Immature natural killer cell (primary cell): ENCODE measurements at regions not wholly inside any gene's neighbourhood (a gene's known extent, or its start where the extent isn't known, plus 50 kb on each side); places are given as distances from the start of the nearest gene placed in this dataset.

ENCODE experiments used
- DNase-seq, 3 donors: peaks; one replicate each; pipeline ENCODE4 v3.0.0; 2022; ENCODE audit warnings: mixed read lengths in 1 of 3
- H3K27ac Mint-ChIP-seq, 6 donors: one replicate each; pipeline ENCODE4 v1.8.0; 2020; ENCODE audit warnings: mixed read lengths in 6 of 6, mild to moderate bottlenecking in 5 of 6, inconsistent platforms in 4 of 6, moderate library complexity in 3 of 6
- H3K27me3 Mint-ChIP-seq, 3 donors: one replicate each; pipeline ENCODE4 v1.8.0; 2020 to 2021; ENCODE audit warnings: low read depth in 3 of 3, mild to moderate bottlenecking in 3 of 3, mixed read lengths in 3 of 3, moderate library complexity in 3 of 3, inconsistent platforms in 1 of 3
- H3K36me3 Mint-ChIP-seq, 3 donors: one replicate each; pipeline ENCODE4 v1.8.0; 2020; ENCODE audit warnings: mixed read lengths in 3 of 3, inconsistent platforms in 2 of 3, mild to moderate bottlenecking in 2 of 3
- H3K4me1 Mint-ChIP-seq, 2 donors: one replicate each; pipeline ENCODE4 v1.8.0; 2020; ENCODE audit warnings: inconsistent platforms in 2 of 2, mild to moderate bottlenecking in 2 of 2, mixed read lengths in 2 of 2, moderate library complexity in 1 of 2
- H3K4me3 Mint-ChIP-seq, 5 donors: one replicate each; pipeline ENCODE4 v1.8.0; 2020; ENCODE audit warnings: mild to moderate bottlenecking in 5 of 5, mixed read lengths in 5 of 5, inconsistent platforms in 3 of 5, moderate library complexity in 3 of 5
- H3K9me3 Mint-ChIP-seq, 6 donors: one replicate each; pipeline ENCODE4 v1.8.0; 2020; ENCODE audit warnings: mild to moderate bottlenecking in 6 of 6, mixed read lengths in 6 of 6, inconsistent platforms in 4 of 6, moderate library complexity in 3 of 6

DNA sequence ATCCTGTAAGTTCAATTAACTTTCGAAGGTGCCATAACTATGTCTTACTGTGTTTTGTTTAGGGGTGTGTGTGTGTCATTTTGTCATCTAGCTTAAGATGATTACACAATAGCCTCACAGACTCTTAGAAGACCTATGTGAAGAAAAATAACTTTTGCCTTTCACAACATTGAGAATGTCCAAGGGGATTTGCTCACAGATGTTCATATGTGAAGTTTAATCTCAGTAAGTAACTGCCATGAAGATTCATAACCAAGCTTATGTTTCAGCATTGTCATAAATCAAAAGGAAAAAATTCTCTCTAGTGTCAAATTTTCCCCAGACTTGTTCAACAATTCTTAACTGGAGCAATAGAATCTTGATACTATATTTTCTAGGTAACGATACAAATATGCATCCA is 226.1 kb upstream of the PRKD1 start:
- Mint-ChIP-seq H3K27ac (no peak overlapping the region), H3K27me3 (peaks cover 0 to 3% (median 0%) of the 10 kb centered on the region in 3 donors), H3K36me3 (no peaks in the 10 kb centered on the region), H3K9me3 (peaks cover 6 to 41% (median 14%) of the 10 kb centered on the region in 6 donors), H3K4me3 (no peak overlapping the region), H3K4me1 (no peaks in the 10 kb centered on the region)
- DNase-seq: no peak

DNA sequence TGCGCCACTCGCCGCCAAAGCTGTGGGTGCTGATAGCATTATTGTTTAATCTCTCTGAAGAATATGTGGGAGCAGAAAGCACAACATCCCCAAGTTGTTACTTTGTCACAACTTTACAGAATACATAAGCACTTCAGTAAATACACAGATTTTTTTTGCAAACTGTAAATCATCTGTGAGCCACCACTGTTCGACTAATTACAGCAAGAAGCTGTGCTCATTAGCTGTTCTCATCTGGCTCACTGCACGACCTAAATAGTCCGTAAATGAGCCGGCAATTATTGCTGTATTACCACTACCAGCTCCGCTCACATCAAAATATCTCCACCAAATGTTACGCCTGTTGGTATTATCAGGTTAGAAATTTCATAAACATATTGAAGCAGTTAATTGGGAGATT is 228.9 kb upstream of the PRKD1 start:
- peaks cover 0 to 3% (median 0%) of the 10 kb centered on the region in 3 donors for H3K27me3 Mint-ChIP-seq
- H3K36me3 Mint-ChIP-seq: no peaks in the 10 kb centered on the region
- H3K4me1 Mint-ChIP-seq: no peaks in the 10 kb centered on the region
- H3K4me3 Mint-ChIP-seq: no peak overlapping the region
- H3K9me3 Mint-ChIP-seq: peaks cover 0 to 31% (median 11%) of the 10 kb centered on the region in 6 donors
- DNase-seq: no peak
- H3K27ac Mint-ChIP-seq: no peak overlapping the region

DNA sequence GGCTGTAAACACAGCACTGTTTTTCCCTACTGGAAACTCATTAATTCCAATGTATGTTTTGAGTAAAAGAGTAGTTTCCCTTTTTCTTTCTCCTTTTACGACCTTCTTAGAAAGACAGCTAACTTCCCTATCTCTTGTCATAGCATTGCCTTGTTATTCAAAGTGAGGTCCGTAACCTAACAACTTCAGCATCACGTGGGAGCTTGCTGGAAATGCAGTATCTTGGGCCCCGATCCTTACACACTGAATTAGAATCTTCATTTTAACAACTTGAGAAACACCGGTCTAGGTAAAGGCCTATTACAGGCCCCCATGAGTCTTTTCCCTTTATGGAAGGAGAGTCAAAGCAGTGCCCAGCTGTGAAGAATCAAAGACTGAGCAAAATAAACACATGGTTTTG is 230.7 kb upstream of the PRKD1 start:
- Mint-ChIP-seq H3K4me3 (no peak overlapping the region), H3K27me3 (peaks cover 0 to 3% (median 2%) of the 10 kb centered on the region in 3 donors), H3K36me3 (no peaks in the 10 kb centered on the region), H3K4me1 (no peaks in the 10 kb centered on the region), H3K9me3 (peaks cover 0 to 31% (median 7%) of the 10 kb centered on the region in 6 donors), H3K27ac (no peak overlapping the region)
- no peak for DNase-seq

DNA sequence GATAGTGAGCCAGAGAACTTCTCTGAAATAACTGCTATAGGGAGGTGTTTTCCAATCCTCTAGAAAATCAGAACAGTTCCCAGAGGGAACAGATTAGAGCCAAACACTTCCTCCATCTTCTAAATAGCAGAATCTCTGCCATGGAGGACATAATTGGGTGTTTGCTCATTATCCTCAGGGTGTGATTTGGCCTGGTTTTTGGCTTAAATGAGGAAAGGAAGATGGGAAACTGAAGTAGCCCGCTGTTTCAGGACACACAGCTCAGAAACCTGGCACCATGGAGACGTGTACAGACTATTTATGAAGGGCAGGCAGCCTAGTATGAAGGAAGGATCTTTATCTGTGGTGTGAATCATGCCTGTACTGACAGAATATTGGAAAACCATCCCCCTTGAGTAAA is 231.7 kb upstream of the PRKD1 start:
- DNase-seq: no peak
- Mint-ChIP-seq H3K36me3 (no peaks in the 10 kb centered on the region), H3K4me3 (no peak overlapping the region), H3K4me1 (no peaks in the 10 kb centered on the region), H3K27ac (no peak overlapping the region), H3K27me3 (peaks cover 0 to 3% (median 2%) of the 10 kb centered on the region in 3 donors), H3K9me3 (peaks cover 0 to 35% (median 9%) of the 10 kb centered on the region in 6 donors)

DNA sequence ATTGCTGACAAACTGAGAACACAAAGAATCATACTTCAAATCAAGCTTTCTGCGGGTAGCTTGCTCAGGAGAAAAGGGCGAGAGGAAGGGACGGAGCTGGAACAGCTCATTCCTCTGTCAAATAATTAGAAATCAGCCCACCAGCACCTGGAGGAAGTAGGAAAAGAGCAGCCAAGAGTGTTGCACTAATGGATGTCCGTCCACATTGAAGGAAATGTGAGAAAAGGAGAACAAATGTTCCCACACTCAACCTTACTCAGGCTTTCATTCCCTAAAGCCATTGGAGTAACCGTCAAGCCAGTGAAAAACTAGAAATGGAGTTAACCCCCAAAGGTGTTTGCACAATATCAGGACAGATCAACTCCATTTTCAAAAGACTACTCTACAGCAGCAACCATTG is 233.0 kb upstream of the PRKD1 start:
- Mint-ChIP-seq H3K4me1 (no peaks in the 10 kb centered on the region), H3K36me3 (no peaks in the 10 kb centered on the region), H3K27ac (no peak overlapping the region), H3K27me3 (peaks cover 0 to 3% (median 2%) of the 10 kb centered on the region in 3 donors), H3K9me3 (peaks cover 0 to 28% (median 7%) of the 10 kb centered on the region in 6 donors), H3K4me3 (no peak overlapping the region)
- DNase-seq: no peak

DNA sequence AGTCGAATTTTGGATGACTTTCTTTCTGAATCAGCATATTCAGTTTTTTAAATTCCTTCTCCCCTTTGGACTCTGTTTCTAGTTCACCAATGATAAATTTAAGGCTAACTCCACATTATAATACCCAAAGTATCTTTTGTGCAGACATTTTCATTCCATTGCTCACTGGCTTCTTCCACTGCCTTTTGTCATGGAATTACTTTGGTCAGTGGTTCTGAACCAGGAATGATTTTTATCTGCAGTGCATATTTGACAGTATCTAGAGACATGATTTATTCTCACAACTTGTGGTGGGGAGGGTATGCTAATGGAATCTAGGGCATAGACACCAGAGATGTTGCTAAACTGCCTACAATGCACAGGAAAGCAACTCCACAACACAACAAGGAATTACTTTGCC is 234.4 kb upstream of the PRKD1 start:
- H3K27me3 Mint-ChIP-seq: peaks cover 0 to 2% (median 0%) of the 10 kb centered on the region in 3 donors
- H3K27ac Mint-ChIP-seq: no peak overlapping the region
- DNase-seq: no peak
- H3K9me3 Mint-ChIP-seq: peaks cover 0 to 29% (median 6%) of the 10 kb centered on the region in 6 donors
- no peaks in the 10 kb centered on the region for H3K36me3 Mint-ChIP-seq
- H3K4me3 Mint-ChIP-seq: no peak overlapping the region
- no peaks in the 10 kb centered on the region for H3K4me1 Mint-ChIP-seq

DNA sequence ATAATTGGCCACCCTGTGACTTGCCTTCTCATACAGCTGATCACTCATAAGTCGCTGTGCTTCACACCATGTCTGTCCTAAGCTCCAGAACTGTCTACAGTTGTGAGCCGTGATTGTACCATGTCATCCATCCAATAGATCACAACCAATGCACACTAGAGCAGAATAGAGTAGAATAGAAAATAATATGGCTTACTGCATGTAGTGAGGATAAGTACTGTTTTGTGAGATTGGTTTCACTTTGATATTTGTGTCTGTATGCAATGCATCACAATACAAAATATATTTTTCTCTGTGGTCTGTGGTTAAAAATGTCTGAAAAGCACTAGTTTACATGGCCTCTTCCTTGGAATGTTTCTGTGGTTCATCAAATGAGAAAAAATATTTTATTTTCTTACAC is 237.6 kb upstream of the PRKD1 start:
- no peak for DNase-seq
- no peaks in the 10 kb centered on the region for H3K4me1 Mint-ChIP-seq
- peaks cover 8 to 34% (median 14%) of the 10 kb centered on the region in 6 donors for H3K9me3 Mint-ChIP-seq
- H3K27ac Mint-ChIP-seq: no peak overlapping the region
- H3K27me3 Mint-ChIP-seq: peaks cover 0 to 4% (median 2%) of the 10 kb centered on the region in 3 donors
- H3K36me3 Mint-ChIP-seq: no peaks in the 10 kb centered on the region
- H3K4me3 Mint-ChIP-seq: no peak overlapping the region

DNA sequence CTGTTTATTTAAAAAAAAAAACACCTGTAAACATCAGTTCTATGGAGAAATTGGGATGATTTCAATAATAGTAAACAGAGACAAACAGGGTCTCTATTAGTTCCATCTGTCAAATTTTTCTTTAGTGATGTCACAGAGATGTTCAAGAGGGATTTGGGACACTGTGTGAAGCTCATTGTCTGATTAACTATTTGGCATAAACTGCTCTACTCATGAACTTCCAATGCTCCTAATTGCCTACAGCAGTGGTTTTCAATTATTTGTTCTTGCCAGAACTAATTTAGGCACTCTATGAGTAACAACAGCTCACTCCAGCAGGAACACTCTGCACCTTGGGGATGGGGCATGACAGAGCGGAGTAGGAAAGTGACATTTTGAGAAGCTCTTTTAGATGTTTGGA is 250.1 kb upstream of the PRKD1 start:
- Mint-ChIP-seq H3K4me1 (no peaks in the 10 kb centered on the region), H3K9me3 (peaks cover 4 to 32% (median 7%) of the 10 kb centered on the region in 6 donors), H3K27ac (no peak overlapping the region), H3K4me3 (no peak overlapping the region), H3K27me3 (peaks cover 0 to 1% (median 0%) of the 10 kb centered on the region in 3 donors), H3K36me3 (no peaks in the 10 kb centered on the region)
- no peak for DNase-seq

DNA sequence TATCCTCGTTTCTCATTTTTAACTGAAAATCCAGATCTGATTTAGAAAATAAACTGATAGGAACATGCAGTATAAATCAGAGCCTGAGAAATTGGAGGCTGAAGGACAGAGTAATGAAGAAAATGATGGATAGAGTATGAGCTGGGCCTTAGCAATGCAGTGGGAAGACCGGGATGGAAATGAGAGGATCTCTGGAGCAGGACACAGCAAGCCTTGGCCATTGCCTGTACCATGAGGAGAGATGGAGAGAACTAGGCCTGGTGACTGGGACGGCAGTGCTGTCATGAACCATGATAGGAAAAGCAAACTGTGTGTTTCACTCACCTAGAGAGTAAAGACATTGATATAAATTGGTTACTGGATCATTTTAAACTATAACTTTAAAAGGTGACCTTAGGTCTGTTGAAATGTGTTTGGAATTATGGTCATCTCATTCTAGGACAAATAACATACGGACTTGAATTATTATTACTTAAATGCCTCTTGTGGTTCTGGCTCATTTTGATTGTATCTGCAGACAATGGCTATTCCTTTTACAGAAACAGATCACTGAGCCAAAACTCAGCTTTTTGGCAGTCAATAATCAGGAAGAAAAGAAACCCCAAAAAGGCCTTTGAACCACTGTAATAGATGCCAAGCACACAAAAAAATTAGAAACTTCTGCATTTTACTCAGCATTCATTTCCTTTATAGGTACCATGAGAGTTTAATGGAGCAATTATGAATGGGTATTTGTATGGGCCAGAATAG is 251.9 kb upstream of the PRKD1 start:
- peaks cover 3 to 37% (median 8%) of the 10 kb centered on the region in 6 donors for H3K9me3 Mint-ChIP-seq
- no peaks in the 10 kb centered on the region for H3K36me3 Mint-ChIP-seq
- H3K27ac Mint-ChIP-seq: no peak overlapping the region
- H3K27me3 Mint-ChIP-seq: peaks cover 0 to 1% (median 0%) of the 10 kb centered on the region in 3 donors
- no peak for DNase-seq
- H3K4me3 Mint-ChIP-seq: no peak overlapping the region
- H3K4me1 Mint-ChIP-seq: no peaks in the 10 kb centered on the region

DNA sequence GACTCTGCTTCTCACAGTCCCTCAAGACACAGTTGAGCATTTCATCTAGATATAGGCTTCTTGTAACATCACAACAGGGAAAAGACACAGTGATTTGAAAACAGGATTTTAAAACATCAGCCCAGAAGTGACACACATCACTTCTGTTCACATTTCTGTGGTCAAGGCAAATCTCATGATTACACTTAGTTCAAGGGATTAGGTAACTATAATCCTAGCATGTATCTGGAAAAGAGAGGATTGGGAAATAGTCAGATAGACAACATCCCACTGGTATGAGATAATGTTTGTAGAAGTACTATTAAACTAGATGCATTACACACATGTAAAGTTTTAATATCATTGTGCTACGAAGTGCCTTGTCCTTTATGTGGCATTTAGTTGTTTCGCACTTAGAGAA is 252.6 kb upstream of the PRKD1 start:
- Mint-ChIP-seq H3K27ac (no peak overlapping the region), H3K4me1 (no peaks in the 10 kb centered on the region), H3K4me3 (no peak overlapping the region), H3K9me3 (peaks cover 3 to 40% (median 7%) of the 10 kb centered on the region in 6 donors), H3K36me3 (no peaks in the 10 kb centered on the region), H3K27me3 (peaks cover 0 to 1% (median 0%) of the 10 kb centered on the region in 3 donors)
- no peak for DNase-seq

DNA sequence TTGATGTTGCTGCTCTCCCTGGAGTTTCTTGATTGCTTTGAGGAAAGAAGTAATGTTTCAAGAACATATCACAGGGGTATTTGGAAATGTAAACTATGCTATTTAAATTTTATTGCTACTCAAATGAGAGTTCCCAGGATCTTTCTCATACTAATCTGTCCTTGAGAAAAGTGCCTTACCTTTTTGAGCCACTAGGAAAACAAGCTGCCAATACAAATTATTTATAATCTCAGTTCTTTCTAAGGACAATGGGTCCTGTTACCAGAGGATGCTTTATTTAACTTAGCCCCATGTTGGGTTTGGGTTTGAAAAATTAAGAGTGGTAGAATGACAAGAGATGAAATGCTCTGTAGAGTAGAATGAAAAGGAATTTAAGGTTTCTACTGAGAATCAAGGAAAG is 258.2 kb upstream of the PRKD1 start:
- no peaks in the 10 kb centered on the region for H3K27me3 Mint-ChIP-seq
- H3K4me3 Mint-ChIP-seq: no peak overlapping the region
- no peak overlapping the region for H3K27ac Mint-ChIP-seq
- no peaks in the 10 kb centered on the region for H3K4me1 Mint-ChIP-seq
- H3K9me3 Mint-ChIP-seq: peaks cover 3 to 27% (median 7%) of the 10 kb centered on the region in 6 donors
- H3K36me3 Mint-ChIP-seq: no peaks in the 10 kb centered on the region
- DNase-seq: no peak

DNA sequence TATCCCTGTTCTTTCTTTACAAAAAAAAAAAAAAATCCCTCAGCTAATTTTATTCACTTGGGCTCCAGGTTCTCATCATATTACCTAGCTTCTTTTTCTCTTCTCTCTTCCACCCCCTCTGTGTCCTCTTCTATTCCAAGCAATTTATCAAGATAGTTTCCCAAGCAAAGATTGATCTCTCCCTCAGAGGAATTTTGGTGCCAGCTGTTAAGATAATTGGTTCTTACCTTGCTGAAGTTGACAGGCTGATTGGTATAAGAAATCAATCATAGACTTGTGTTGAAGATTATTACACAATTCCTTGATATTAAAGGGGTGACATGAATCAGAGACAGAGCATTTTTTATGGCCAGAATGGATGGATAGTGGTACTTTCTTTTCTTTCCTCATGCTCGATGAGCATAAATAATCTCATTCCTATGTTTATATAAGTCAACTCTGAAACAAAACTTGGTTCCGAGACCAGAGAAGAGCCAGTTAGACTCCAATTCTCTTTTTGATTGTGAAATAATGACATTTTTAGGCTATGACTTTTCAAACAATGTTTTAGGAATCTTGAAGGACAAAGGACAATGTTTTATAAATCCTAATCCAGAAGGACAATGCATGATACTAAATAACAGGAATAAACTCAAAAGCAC is 264.1 kb upstream of the PRKD1 start:
- H3K27me3 Mint-ChIP-seq: no peaks in the 10 kb centered on the region
- peaks cover 1 to 28% (median 10%) of the 10 kb centered on the region in 6 donors for H3K9me3 Mint-ChIP-seq
- no peaks in the 10 kb centered on the region for H3K4me1 Mint-ChIP-seq

DNA sequence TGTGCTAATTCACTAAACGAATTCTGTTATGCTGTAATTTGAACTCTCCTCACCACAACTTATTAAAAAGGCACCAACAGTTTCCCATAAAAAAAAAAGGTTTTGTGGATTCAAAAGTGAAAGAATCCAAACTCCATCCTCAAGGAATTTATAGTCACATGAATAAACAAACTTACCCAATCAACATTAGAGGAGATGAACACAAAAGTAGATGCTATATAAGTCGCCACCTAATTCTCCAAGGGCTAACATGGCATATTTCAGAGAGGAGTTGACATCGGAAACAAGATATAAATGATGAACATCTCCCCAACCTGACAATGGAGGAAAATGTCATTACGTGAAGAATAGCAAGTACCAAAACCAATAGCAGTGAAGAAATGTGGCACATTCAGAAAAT is 265.5 kb upstream of the PRKD1 start:
- Mint-ChIP-seq H3K36me3 (no peaks in the 10 kb centered on the region), H3K9me3 (peaks cover 0 to 32% (median 9%) of the 10 kb centered on the region in 6 donors), H3K4me3 (no peak overlapping the region), H3K4me1 (no peaks in the 10 kb centered on the region), H3K27ac (no peak overlapping the region), H3K27me3 (no peaks in the 10 kb centered on the region)
- no peak for DNase-seq

More for the DNA sequence above, 264.1 kb upstream of the PRKD1 start:
- Mint-ChIP-seq H3K4me3 (no peak overlapping the region), H3K36me3 (no peaks in the 10 kb centered on the region), H3K27ac (no peak overlapping the region)
- DNase-seq: no peak

DNA sequence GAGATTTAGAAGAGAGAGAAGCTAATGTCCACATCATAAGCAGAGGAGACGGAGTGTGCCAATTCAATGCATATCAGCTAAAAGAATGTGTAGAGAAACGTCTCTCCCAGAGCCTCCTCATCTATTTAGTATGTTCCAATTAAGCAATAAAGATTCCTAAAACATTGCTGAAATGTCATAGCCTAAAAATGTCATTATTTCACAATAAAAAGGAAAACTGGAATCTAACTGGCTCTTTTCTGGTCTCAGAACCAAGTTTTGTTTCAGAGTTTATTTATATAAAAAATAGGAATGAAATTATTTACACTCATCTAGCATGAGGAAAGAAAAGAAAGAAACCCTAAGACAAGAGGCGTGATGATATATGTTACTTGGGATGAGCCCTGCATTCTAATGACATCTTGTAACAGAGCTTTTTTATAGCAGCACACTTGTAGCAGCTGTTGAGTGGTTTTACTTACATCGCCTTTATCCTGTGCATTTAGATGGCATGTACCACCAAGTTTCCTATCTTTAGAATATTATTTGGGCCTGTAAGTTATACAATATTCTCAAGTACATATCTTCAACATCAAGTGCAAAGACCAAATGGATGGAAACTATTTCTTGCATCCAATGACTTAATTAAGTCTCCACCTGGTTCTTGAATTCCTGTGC is 266.3 kb upstream of the PRKD1 start:
- H3K27me3 Mint-ChIP-seq: no peaks in the 10 kb centered on the region
- H3K27ac Mint-ChIP-seq: no peak overlapping the region
- H3K36me3 Mint-ChIP-seq: no peaks in the 10 kb centered on the region
- H3K4me1 Mint-ChIP-seq: no peaks in the 10 kb centered on the region
- no peak for DNase-seq
- H3K4me3 Mint-ChIP-seq: no peak overlapping the region
- peaks cover 0 to 32% (median 9%) of the 10 kb centered on the region in 6 donors for H3K9me3 Mint-ChIP-seq
